ENCODE measurements at regions not wholly inside any gene's neighbourhood (a gene's known extent, or its start where the extent isn't known, plus 50 kb on each side); places are given as distances from the start of the nearest gene placed in this dataset.

- TF ChIP-seq CTCF (CRISPR knock-in tag; IDR thresholded peaks at IDR 0.05) (no peak), CCAR2 (optimal IDR thresholded peaks at IDR 0.05; ENCODE audit: low read depth, low read length) (no peak), POLR2A (IDR thresholded peaks at IDR 0.05; ENCODE audit: insufficient read depth in 1 of 2, low read depth in 2 of 2, low read length in 2 of 2) (no peak), TOE1 (CRISPR knock-in tag; IDR thresholded peaks at IDR 0.05) (no peak), RAD21 (CRISPR knock-in tag; IDR thresholded peaks at IDR 0.05) (no peak), BCL3 (CRISPR knock-in tag; IDR thresholded peaks at IDR 0.05) (no peak)
Measured at GRCh38 chr12:107235600-107235999, 142.3 kb upstream of the CRY1 start.
